ENCODE measurements at regions not wholly inside any gene's neighbourhood (a gene's known extent, or its start where the extent isn't known, plus 50 kb on each side); places are given as distances from the start of the nearest gene placed in this dataset.

- no peak overlapping the region for H3K4me3 ChIP-seq (ENCODE audit: low read length)
- peak; percentile 37 for TF ChIP-seq CTCF (IDR thresholded peaks at IDR 0.05; ENCODE audit: insufficient read depth, low read depth, low read length, missing control alignments)
- peak; percentile 50 for DNase-seq (ENCODE audit: low read depth)
These were observed 75.8 kb upstream of the SLC1A4 start for GRCh38 chr2:64913357-64913869.

GRCh38 chr2:64914247-64914646 is 75.0 kb upstream of the SLC1A4 start:
- no peak for DNase-seq (ENCODE audit: low read depth)
- no peak for TF ChIP-seq CTCF (IDR thresholded peaks at IDR 0.05; ENCODE audit: insufficient read depth, low read depth, low read length, missing control alignments)
- no peak overlapping the region for H3K4me3 ChIP-seq (ENCODE audit: low read length)

GRCh38 chr2:64914735-64915509 is 74.3 kb upstream of the SLC1A4 start:
- DNase-seq (ENCODE audit: low read depth), result no peak
- no peak overlapping the region for H3K4me3 ChIP-seq (ENCODE audit: low read length)
- no peak for TF ChIP-seq CTCF (IDR thresholded peaks at IDR 0.05; ENCODE audit: insufficient read depth, low read depth, low read length, missing control alignments)

- no peak for DNase-seq (ENCODE audit: low read depth)
- TF ChIP-seq CTCF (IDR thresholded peaks at IDR 0.05; ENCODE audit: insufficient read depth, low read depth, low read length, missing control alignments), result no peak
- H3K4me3 ChIP-seq (ENCODE audit: low read length), result no peak overlapping the region
These were observed 73.7 kb upstream of the SLC1A4 start for GRCh38 chr2:64915510-64915900.

- no peak for DNase-seq (ENCODE audit: low read depth)
- TF ChIP-seq CTCF (IDR thresholded peaks at IDR 0.05; ENCODE audit: insufficient read depth, low read depth, low read length, missing control alignments), result no peak
- no peak overlapping the region for H3K4me3 ChIP-seq (ENCODE audit: low read length)
These were observed 70.8 kb upstream of the SLC1A4 start for GRCh38 chr2:64918220-64918886.

GRCh38 chr2:64919261-64919660 is 69.9 kb upstream of the SLC1A4 start:
- TF ChIP-seq CTCF (IDR thresholded peaks at IDR 0.05; ENCODE audit: insufficient read depth, low read depth, low read length, missing control alignments), result no peak
- no peak for DNase-seq (ENCODE audit: low read depth)

More at GRCh38 chr2:64919261-64919660, 69.9 kb upstream of the SLC1A4 start:
- no peak overlapping the region for H3K4me3 ChIP-seq (ENCODE audit: low read length)
